GM12873 (cell line): ENCODE measurements at regions not wholly inside any gene's neighbourhood (a gene's known extent, or its start where the extent isn't known, plus 50 kb on each side); places are given as distances from the start of the nearest gene placed in this dataset.

Experiments used
- TF ChIP-seq, protein P1 (sequence below): IDR thresholded peaks from 2 replicates; pipeline ENCODE4 v1.5.1; 2012; ENCODE audit warnings: low read depth, mild to moderate bottlenecking, moderate library complexity, low read length, control low read depth; ENCODE audit not compliant: insufficient read depth; ENCODE audit errors: missing control alignments

DNA sequence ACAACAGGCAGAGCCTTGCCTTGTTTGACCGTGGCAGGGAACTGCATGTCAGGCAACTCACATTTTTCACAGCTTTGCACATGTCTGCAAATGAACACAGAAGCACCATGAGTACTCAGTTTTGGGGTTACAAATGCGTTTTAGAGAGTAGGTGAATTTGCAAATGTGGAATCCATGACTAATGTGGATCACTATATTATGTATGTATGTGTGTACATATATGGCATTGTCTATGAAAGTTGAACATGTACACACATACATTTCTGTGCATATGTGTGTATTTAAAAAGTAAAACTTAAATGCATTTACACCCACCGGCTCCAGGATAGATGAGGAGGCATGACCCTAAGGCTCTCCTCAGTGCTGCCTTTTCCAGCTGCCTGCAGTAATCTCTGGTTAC, 65.1 kb downstream of the SOWAHC start:
- TF ChIP-seq, protein P1, sequence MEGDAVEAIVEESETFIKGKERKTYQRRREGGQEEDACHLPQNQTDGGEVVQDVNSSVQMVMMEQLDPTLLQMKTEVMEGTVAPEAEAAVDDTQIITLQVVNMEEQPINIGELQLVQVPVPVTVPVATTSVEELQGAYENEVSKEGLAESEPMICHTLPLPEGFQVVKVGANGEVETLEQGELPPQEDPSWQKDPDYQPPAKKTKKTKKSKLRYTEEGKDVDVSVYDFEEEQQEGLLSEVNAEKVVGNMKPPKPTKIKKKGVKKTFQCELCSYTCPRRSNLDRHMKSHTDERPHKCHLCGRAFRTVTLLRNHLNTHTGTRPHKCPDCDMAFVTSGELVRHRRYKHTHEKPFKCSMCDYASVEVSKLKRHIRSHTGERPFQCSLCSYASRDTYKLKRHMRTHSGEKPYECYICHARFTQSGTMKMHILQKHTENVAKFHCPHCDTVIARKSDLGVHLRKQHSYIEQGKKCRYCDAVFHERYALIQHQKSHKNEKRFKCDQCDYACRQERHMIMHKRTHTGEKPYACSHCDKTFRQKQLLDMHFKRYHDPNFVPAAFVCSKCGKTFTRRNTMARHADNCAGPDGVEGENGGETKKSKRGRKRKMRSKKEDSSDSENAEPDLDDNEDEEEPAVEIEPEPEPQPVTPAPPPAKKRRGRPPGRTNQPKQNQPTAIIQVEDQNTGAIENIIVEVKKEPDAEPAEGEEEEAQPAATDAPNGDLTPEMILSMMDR = no peak

DNA sequence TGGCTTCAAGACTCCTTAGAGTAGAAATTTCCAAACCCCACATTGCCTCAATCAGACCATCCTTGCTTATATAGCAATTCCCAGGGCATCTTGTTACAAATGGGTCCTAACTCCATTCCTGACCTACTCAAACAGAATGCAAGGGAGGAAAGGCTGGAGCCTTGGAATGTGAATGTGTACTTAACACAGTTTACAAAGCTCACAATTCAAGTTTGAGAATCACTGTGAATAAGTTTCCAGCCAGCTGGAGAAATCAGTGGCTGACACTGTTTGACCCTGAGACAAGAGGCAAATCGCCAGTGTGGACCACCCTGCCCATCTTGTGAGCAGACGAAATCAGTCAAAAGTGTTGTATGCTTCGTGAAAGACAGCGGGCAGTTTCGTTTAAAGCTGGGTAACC, 65.5 kb downstream of the SOWAHC start:
- TF ChIP-seq, protein P1 = no peak

DNA sequence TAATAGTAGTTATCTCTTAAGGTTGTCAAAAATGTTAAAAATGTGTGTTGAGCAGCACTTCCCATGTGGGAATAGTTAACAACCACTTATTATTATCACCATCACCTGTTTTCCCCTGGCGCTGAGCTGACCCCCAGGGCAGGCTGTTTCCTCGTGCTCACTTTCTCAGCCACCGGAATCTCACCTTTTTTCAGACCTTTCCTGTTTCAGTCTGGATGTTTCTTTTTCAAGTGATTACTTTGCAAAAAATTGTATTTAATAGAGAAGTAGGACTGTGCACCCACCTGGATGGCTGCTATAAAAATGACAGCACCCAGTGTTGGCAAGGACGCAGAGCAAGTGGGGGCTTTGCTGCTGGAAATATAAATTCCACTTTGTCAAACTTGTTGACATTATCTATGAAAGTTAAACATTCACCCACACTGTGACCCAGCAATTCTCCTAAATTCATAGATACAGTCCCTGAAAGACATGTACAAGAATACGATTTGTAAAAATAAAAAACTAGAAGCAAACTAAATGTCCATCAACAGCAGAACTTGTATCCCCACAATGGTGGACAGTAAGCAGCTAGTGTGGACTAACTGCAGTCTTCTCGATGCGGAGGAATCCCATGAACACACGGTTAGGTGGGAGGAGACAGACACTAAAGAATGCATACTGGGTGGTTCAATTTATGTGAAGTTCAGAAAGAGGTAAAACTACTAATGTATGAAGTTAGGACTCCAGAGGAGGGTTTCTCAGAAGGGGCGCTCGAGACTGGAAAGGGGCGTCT, 66.5 kb downstream of the SOWAHC start:
- TF ChIP-seq, protein P1 = no peak

DNA sequence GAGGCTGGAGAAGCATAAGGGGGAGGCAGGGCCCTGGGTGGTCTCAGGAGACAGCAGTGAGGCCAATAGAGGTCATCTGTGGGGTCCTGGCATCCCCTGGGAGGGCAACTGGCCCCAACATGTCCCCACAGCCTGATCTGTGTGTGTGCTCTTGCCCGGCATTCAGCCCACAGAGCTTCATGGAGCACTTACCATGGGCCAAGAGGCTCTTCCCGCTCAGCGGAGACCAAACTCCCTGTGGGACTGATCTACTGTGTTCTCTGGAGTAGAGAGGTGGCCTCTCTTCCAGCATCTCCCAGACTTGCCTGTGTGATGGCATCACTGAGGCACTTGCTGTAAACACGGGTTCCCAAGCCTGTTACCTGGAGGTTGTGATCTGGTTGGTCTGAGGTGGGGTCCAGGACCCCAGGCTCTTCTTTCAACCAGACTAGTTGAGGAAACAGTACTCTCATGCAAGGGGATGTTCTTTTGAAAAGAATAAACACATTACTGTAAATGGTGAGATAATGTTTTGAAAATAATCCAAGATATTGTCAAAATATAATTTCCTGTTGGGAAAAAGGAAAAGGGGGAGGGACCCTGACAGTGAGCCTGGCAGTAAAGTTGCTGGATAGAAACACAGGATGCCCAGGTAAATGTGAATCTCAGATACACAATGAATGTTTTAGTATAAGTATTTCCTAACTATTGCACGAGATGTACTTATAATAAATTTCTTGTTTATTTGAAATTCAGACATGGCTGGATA, 67.6 kb downstream of the SOWAHC start:
- TF ChIP-seq, protein P1 = no peak

DNA sequence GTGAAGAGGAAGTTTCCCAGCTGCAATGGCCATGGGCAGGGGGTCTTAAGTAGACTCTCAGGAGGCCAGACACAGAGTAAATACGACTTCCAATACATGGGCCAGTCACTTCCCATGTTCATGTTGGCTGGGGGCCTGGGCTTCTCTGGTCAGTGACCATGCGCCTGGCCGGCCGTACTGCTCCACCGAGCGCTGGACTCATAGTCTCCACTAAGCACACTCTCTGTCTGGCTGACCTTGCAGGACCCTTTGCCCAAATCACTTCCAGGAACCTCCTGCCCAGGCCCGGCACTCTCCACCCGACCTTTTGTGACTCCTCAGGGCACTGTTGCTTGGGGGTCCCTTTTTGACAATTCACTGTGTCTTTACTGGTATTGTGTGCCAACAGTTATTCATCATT, 69.3 kb downstream of the SOWAHC start:
- TF ChIP-seq, protein P1 = no peak

DNA sequence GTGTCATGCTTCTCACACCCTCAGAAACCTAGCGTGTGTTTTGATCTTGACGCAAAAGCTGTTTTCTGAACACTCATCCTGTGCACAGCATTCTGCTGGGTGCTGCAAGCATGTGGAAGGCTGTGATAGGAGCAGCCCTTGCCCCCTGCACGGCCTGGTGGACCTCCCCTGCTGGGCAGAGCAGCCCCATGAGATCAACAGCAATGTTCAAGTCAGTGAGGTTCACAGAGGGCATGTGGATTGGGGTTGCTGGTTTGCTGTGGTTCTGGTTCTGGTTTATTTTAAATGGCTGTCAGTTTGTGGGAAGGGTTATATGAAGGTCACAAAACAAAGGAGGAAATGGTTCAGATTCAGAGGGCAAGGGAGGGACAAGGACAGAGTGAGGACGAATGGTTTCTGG, 71.3 kb downstream of the SOWAHC start:
- TF ChIP-seq, protein P1 = no peak

DNA sequence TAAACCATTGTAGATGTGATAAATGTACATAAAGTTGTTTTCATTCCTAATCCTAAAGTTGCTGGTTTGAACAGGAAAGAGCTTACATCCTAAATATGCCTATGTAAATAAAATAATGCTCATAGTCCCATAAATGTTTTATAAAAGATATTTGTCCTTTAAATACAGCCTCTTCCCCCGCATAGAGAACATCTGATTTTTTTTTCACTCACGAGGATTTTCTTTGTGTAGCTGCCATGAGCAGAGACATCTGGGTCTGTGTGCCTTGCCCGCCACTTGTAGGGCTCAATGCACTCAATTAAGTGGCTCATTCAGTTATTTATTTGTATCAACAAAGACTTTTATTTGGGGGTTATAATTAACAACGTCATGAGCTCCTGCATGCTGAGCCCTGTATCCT, 72.8 kb downstream of the SOWAHC start:
- TF ChIP-seq, protein P1 = no peak
